G401.6 (cell line): ENCODE measurements at regions not wholly inside any gene's neighbourhood (a gene's known extent, or its start where the extent isn't known, plus 50 kb on each side); places are given as distances from the start of the nearest gene placed in this dataset.

Experiments
- FAIRE-seq: peaks from 2 replicates; lab custom pipeline; 2012; peaks lifted over from hg19 to GRCh38; lab: Jason Lieb, UNC

DNA sequence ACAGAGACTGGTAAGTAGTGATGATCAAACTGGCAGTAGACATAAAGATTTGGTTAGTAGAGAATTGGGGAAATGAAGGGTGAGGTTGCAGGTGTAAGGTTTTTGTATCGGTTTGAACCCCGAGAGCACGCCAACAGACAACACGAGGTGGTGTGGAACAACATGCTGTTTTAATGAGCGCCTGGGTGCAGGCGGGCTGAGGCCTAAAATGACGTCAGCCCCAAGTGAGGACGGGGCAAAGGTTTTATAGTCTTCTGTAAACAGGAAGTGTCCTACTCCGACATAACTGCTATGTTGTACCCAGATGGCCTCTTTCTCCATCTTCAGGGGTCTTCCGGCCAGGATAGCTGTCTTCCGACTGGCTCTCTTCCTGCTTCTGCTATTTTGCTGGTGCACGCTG, 178.8 kb downstream of the HHIPL2 start:
- no peak for FAIRE-seq

DNA sequence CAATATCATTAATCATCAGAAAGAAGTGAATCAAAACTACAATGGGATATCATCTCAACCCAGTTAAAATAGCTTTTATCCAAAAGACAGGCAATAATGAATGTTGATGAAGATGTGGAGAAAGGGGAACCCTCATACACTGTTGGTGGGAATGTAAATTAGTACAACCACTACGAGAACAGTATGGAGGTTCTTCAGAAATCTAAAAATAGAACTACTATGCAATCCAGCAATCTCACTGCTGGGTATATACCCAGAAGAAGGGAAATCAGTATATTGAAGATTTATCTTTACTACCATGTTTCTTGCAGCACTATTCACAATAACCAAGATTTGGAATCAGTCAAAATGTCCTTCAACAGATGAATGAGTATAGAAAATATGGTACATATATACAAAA, 189.8 kb downstream of the HHIPL2 start:
- FAIRE-seq: no peak

DNA sequence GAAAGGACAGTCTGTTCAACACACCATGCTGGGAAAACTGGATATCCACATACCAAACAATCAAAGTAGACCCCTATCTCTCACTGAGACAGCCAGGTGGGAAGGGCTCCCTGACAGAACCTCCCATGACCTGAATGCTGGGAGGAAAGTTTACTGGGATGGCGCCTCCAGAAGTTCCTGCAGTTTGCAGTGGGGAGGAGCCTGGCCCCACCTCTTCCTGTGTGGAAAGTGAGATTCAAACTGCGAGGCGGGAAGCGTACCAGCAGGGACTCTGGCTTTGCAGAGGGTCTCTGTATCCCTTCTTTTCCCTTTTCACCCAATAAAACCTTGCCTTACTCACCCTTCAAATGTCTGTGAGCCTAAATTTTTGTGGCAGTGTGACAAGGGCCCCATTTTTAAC, 190.7 kb downstream of the HHIPL2 start:
- no peak for FAIRE-seq

DNA sequence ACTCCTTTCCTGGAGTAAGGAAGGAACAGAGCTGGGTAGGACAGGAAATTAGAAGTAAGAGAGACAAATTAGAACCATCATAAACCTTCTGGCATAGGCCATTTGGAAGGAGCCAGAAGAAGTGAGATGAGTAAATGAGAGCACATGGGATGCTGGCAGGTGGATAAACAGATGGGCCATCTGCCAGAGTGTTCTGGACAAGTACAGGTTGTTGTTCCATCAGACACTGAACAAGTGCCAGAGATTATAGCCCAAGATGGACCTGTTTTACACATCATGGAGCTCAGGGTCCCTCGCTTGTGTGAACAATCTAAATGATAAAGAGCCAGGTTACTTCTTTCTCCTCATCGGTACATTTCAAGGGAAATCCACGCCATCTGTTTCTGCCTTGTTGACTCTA, 200.3 kb downstream of the HHIPL2 start:
- no peak for FAIRE-seq

DNA sequence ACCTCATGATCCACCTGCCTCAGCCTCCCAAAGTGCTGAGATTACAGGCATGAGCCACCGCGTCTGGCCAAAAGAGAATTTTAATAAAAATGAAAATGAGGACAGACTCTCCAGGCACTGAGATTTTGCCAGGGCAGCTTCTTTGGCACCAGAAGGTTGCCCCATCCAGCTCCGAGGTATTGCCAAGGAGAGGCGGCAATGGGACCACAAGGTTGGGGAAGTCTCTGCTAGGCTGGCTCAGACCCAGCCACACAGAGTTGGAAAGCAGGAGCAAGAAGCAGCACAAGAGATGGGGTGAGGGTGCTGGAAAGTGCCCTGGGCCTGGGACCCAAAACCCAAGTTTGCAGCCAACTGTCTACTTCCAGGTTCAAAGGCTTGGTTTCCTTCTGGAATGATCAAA, 200.9 kb downstream of the HHIPL2 start:
- FAIRE-seq: no peak

DNA sequence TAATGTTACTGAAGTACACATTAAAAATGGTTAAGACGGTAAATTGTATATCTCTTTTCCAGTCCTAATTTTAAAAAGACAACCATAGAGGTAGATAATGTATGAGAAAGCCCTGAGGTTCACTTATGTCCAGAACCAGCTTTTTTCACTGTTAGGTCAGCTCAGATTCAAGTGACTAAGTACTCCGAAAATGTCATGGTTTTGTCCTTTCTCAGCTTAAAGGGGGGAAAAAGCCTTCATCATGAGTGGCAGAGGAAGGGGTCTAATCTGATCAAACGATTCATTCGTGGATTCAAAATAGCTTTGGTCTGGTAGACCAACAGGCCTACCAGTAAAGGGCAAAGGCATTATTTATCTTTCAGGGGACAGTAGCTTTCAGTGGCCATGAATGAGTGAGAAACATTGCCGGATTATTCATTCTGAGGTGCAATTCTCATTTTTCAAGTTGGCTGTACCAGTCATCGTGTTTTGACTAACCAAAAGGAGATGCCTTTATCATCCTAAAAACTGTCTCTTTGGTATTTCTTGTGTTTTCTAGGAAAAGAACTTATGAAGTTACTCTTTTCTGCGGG, 208.4 kb downstream of the HHIPL2 start:
- FAIRE-seq: no peak

DNA sequence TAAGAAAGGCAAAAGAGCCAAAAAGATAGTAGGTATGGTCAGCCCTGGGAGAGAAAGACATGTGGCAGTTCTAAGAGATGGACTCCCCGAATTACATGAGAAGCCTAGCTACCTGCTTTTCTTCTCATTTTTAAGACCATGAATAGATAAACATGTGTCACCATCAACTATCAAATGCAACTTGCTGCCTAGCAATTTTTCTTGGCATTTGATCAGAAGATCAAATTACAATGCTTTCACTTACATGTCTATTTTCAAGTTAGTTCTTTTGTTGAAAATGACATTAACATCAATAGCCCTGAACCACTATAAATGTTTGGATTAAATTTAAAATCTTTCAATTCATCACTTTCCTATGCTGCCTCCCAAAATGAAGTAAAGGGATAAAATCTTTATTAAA, 212.3 kb downstream of the HHIPL2 start:
- FAIRE-seq: no peak

DNA sequence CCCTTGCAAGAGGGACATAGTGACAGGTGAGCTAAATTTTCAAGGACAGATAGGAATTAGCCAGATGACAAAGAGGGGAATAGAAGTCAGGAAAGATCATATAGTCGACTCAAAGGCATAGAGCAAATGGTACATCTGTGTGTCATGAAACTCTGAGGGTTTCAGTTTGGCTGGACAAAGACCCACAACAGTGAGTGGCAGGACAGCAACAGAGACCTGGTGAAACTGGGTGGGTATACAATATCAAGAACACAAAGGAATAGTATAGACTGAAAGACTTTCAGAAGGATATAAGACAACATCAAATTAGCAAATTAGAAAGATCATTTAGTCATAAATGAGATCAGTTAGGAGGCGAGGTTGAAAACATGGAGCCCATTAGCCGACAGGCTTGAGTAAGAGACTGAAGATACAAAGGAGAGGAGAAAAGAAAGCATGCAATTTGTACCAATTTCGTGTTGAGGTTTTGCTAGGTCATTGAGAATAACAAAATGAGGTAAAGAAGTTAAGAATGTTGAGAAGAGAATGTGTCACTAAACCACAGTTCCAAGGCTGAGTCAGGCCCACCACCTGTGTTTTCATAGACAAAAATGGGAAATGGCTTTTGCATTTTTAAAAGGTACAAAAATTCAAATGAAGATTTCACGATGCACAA, 213.8 kb downstream of the HHIPL2 start:
- FAIRE-seq: no peak

DNA sequence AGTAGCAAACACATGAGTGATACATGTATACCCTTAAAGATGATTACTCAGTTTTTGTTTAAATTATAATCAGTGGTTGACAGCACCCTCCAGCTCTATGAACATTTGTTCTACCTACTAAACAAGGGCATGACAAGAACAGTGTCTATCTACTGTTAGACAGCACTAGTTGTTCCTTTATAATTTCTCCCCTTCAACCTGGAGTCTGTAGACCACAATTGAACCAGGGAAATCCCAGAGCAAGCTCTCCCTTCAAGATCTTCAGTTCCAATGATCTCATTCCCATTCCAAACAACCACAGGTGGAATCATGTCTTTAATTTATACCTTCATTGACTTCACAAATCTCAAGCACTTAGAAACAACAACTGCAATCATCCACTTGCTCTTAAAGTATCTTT, 216.1 kb downstream of the HHIPL2 start:
- FAIRE-seq: no peak

DNA sequence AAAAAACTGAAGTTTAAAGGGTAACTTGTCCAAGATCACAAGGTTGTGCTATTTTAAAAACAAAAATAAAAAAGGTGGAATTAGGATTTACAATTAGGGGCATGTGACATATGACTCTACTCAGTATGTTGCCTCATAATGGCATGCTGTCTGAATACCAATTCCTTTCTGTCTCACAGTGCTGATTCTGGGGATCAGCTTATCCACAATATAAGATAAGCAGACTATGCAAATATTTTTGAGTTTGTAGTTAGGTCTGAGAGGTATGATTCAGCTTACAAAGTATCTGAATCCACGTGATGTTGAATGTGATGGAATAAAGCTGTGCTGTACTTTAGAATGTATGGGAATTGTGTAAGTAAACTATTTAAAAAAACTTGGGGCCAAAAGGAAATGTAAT, 216.6 kb downstream of the HHIPL2 start:
- no peak for FAIRE-seq

DNA sequence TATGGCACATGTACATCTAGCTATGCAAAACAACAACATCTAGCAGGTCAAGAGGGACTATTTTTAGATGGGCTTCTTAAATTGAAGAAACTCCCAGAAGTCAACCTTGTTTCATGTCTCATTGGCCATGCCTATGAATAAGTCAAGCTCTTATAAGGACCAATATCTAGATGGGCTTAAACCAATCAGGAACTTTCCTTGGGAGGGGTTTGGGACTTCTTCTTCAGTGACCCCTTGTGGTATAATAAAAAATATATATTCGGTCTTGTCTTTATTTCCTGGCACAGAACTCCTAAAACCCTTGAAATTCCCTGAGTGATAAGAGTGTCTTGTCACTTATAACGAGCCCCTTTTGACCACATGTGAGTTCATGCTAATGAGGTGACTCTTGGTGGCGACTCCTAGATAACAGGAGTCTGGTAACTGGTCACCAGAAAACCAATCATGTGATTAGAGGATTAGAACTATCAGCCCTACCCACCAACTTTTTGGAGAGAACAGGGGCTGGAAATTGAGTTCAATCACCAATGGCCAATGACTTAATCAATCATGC, 218.3 kb downstream of the HHIPL2 start:
- FAIRE-seq: no peak

DNA sequence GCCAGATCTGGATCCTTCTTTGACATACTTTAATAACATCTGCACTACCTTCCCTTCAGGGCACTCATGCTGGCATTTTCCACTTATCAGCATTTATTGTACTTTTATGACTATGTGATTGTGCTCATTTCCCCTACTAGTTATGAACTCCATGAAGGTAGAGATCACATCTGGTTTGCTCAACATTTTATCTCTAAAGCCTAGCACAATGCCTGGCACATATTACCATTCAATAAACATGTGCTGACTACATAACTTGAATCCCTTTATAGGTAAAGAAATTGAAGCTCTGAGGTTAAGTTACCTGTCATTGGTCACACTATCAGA, 221.2 kb downstream of the HHIPL2 start:
- no peak for FAIRE-seq

DNA sequence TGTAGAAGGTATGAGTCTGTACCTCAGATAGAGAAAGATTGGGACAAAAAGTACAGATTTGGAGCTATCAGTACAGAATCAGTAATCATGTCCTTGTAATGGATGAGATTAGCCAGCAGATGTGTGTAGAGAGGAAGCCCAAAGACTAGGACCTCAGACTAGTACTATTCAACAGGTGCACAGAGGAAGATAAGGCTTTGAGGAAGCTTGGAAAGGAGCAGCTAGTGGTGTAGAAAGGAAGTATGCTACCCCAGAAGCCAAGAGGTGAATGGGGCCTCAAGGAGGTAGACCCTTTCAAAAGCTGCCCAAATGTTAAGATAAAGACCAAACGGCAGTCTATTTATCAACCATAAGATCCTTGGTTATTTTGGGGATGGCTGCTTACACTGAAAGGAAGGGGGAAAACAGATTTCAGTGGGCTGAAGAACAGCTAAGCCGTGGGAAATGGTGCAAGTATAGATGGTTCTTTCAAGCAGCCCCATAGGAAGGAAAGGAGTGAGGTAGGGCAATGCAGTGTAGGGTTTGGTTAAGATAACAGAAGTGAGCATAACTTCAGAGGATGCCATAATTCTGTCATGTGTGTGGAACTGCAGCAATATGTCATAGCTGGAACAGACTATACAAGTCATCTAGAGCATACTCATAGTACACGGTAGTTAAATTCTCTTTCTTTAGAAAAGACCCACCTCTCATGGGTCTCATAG, 221.7 kb downstream of the HHIPL2 start:
- no peak for FAIRE-seq

DNA sequence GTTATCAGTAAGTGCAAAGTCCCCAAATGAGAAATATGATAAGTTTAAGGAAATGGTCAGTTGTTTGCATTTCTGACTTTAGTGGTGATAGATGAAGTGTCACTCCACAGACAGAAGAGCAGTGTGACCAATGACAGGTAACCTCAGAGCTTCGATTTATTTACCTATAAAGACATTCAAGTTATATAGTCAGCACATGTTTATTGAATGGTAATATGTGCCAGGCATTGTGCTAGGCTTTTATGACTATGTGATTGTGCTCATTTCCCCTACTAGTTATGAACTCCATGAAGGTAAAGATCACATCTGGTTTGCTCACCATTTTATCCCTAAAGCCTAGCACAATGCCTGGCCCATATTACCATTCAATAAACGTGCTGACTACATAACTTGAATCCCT, 222.4 kb downstream of the HHIPL2 start:
- FAIRE-seq: no peak

DNA sequence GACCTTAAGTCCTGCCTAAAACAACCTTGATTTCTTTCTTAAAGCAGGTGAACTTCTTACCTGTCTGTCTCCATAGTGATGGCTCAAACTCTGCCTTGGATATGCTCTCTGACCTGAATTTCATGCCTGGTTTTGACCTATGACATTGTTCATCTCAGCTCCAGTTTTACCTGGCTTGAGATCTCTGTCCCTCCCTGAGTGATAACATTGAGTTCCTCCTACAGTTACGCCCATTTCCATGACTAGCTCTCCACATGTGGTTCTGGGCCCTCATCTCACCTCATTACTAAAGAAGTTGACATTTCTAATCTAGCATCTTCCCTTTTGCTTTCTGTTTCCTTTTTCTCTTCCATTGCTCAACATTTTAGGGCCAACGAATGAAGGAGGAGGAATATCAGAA, 233.1 kb downstream of the HHIPL2 start:
- no peak for FAIRE-seq

DNA sequence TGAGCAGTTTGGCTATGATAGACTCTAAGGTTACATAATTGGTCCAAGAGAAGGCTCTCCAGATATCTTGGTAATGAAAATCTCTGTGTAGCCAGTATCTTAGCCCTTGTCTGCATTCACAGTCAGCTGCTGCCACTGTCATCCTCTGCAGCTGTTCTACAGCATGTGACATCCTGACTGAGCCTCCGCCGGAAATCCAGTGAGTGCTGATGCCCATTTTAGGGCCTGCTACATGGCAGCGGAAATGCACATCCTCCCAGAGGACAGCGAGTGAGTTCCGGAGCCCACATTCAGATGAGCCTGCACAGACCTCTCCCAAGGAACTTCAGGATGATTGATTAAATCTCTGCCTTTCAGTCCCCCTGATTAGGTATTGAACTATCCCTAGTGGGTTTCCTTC, 237.1 kb downstream of the HHIPL2 start:
- FAIRE-seq: no peak

DNA sequence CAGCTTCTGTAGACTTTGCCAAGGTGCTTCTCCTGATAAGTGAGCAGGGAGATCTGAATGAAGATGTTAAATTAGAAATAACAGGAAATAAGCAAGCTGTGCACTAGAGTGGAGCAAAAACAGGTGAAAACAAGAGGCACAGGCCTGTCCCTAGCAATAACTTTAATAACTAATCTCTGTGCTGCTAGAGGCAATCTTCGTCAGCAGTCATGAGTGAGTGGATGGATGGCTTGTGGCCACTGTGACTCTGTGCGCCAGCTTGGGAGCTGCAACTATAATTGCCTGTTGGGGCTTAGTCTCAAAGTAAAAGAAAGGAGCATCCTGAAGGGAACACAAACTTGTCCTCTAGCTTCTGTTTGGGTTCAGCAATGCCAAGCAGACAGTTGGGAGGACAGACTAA, 240.3 kb downstream of the HHIPL2 start:
- no peak for FAIRE-seq

DNA sequence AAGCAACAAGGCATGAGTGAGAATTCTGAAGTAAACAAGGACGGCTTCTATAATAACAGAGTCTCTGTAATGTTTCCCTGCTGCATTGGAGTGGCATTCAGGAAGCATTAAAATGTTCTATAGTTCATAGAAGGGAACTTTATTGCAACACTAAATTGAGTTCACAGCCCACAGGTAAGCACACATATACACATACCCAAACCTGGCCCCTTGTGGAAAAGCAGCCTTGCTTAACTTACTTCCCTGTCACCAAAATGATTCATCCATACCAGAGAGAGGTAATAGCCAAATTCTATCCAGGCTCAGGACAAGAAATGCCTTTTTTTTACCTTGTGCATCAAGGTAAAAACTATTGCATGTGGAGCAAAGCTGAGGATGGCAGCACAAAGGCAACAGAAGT, 241.4 kb downstream of the HHIPL2 start:
- no peak for FAIRE-seq

DNA sequence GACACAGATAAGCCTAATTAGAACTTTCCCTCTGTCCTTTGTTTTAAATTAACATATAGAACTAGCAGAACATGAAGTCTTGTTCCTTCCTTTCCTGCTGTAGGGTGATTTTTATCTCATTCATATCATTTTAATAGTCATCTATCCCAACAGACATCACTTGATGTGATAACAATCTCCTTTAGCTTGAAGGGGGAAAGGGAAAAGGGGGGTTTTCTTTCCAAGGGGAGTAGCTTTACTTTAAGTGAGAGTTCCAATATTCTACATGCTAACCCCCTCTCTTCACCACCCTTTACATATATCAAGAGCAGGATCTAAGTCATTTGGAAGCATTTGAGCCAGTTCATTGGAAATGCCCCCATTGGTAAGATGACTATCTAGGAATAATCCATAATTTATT, 241.9 kb downstream of the HHIPL2 start:
- no peak for FAIRE-seq

DNA sequence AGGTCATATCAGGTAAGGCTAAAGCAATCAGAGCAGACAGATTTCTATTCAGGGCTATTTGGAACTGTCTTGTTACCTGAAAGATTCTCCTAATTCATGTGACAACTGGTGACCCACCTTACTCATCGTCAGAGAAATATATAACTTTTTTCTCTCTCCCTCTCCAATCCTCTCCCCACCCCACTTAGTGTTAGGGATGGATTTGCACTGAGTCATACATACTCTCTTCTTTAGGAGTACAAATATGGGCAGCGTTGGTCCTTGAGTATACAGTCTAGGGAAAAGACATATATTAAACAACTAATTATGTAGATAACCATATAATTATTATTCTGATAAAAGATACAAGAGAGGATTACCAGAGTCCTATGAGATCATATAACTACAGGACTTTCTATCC, 246.3 kb downstream of the HHIPL2 start:
- no peak for FAIRE-seq

DNA sequence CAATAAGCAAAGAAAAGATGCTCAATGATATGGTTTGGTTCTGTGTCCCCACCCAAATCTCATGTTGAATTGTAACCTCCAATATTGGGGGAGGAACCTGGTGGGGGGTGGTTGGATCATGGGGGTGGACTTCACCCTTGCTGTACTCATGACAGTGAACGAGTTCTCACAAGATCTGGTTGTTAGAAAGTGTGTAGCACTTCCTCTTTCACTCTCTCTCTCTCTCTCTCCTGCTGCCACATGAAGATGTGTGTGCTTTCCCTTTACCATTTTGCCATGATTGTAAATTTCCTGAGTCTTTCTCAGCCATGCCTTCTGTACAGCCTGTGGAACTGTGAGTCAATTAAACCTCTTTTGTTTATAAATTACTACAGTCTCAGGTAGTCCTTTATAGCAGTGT, 248.4 kb downstream of the HHIPL2 start:
- no peak for FAIRE-seq

DNA sequence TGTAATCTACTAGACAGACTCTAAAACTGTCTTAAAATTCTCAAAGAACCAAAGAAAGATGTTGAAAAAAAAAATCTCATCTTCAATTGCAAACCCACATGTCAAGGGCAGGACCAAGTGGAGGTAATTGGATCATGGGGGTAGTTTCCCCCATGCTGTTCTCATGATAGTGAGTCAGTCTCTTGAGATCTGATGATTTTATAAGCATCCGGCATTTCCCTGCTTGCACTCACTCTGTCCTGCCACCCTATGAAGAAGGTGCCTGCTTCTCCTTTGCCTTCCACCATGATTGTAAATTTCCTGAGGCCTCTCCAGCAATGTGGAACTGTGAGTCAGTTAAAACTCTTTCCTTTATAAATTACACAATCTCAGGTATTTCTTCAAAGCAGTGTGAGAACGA, 257.0 kb downstream of the HHIPL2 start:
- FAIRE-seq: no peak

DNA sequence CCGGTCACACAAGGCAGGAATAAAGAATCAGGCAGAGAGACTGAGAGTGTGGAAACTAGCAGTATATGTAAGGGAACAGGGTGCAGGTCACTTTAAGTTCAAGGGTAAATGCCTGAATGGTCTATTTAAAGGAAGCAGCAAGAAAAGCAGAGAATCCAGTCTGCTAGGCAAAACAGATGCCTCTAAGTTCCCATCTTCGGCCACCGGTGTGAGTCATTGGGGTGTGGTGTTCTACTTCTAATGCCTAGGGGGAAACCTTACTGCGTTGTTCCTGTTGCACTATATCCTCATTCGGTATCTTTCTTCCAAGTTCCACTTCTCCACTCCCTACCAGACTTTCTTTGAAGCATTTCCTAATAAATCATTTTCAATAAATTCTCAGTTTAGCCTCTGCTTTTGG, 259.9 kb downstream of the HHIPL2 start:
- no peak for FAIRE-seq

DNA sequence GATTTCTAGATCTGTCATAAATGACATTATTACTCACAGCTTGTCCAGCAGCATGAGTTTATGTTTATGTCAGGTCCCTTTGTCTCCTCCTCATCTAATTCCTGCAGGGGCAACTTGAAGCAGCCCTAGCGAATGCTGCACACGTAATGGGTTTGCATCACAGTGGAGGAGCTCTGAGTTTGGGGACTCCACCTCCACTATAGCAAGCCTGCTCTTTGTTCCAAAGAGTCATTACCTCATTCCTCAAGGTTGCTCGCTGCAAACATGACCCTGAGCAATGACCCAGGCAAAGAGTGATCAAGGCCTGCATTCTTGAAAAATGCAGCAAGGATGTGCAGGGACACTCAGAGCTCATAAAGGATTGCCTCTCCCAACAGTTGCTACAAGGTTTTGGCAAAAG, 261.9 kb downstream of the HHIPL2 start:
- no peak for FAIRE-seq
